Fibroblast of gingiva (primary cell): ENCODE measurements at regions not wholly inside any gene's neighbourhood (a gene's known extent, or its start where the extent isn't known, plus 50 kb on each side); places are given as distances from the start of the nearest gene placed in this dataset.

ENCODE experiments used
- DNase-seq: peaks from one replicate; pipeline ENCODE4 v3.0.0-alpha.2; 2011; ENCODE audit warnings: low read depth

GRCh38 chr1:218156595-218156994, 128.5 kb upstream of the RRP15 start:
- DNase-seq, result no peak

- DNase-seq, result no peak
Observed at GRCh38 chr1:218163371-218163770, 121.7 kb upstream of the RRP15 start.

- peak; percentile 6 for DNase-seq
Observed at GRCh38 chr1:218164111-218164929, 120.8 kb upstream of the RRP15 start.

GRCh38 chr1:218164930-218165700, 120.0 kb upstream of the RRP15 start:
- DNase-seq, result no peak

GRCh38 chr1:218165701-218166114, 119.4 kb upstream of the RRP15 start:
- no peak for DNase-seq

- DNase-seq, result no peak
Observed at GRCh38 chr1:218166268-218166945, 118.7 kb upstream of the RRP15 start.

GRCh38 chr1:218171302-218171893, 113.7 kb upstream of the RRP15 start:
- DNase-seq, result peak; percentile 32

- no peak for DNase-seq
Observed at GRCh38 chr1:218182455-218182854, 102.6 kb upstream of the RRP15 start.

- no peak for DNase-seq
Observed at GRCh38 chr1:218200979-218201378, 84.1 kb upstream of the RRP15 start.

GRCh38 chr1:218201601-218202000, 83.5 kb upstream of the RRP15 start:
- no peak for DNase-seq

GRCh38 chr1:218205721-218206120, 79.4 kb upstream of the RRP15 start:
- DNase-seq, result no peak

- DNase-seq, result no peak
Observed at GRCh38 chr1:218207194-218207593, 77.9 kb upstream of the RRP15 start.

- peak; percentile 86 for DNase-seq
Observed at GRCh38 chr1:218209351-218209861, 75.7 kb upstream of the RRP15 start.

- no peak for DNase-seq
Observed at GRCh38 chr1:218211241-218211640, 73.9 kb upstream of the RRP15 start.

- no peak for DNase-seq
Observed at GRCh38 chr1:218217040-218217439, 68.1 kb upstream of the RRP15 start.

GRCh38 chr1:218219460-218219859, 65.6 kb upstream of the RRP15 start:
- no peak for DNase-seq

- DNase-seq, result no peak
Observed at GRCh38 chr1:218224101-218224500, 61.0 kb upstream of the RRP15 start.

- no peak for DNase-seq
Observed at GRCh38 chr1:218226005-218226404, 59.1 kb upstream of the RRP15 start.
